Activated CD4-positive, alpha-beta T cell treated with anti-CD3 and anti-CD28 coated beads for 1 hour (primary cell): ENCODE measurements at regions not wholly inside any gene's neighbourhood (a gene's known extent, or its start where the extent isn't known, plus 50 kb on each side); places are given as distances from the start of the nearest gene placed in this dataset.

ENCODE experiments used
- DNase-seq: peaks from one replicate; pipeline ENCODE4 v3.0.0-alpha.2; 2020

DNA sequence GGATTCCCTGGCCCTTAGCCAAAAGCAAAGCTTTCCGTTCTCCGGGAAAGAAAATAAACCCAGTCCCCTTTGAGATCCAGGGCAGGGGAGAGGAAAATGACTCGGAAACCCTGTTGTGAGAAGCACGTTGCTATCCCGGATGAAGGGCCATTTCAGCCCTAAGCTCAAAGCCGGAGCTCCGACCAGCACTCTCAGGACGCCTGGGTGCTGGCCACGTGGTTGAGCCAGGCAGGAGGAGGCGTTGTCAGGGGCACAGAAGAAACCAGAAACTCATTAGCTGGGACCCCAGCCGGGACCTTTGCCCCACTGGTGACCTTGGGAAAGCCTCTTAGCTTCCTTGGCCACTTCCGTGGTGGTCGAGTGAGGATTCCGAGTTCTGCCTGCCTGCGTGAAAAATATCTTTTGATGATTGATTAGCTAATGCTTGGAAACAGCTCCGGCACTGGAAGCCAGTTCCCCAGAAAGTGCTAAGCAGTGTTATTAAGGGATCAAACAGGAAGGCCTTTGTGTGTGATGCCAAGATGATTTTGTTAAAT, 57.6 kb upstream of the FZD10 start:
- DNase-seq = no peak

DNA sequence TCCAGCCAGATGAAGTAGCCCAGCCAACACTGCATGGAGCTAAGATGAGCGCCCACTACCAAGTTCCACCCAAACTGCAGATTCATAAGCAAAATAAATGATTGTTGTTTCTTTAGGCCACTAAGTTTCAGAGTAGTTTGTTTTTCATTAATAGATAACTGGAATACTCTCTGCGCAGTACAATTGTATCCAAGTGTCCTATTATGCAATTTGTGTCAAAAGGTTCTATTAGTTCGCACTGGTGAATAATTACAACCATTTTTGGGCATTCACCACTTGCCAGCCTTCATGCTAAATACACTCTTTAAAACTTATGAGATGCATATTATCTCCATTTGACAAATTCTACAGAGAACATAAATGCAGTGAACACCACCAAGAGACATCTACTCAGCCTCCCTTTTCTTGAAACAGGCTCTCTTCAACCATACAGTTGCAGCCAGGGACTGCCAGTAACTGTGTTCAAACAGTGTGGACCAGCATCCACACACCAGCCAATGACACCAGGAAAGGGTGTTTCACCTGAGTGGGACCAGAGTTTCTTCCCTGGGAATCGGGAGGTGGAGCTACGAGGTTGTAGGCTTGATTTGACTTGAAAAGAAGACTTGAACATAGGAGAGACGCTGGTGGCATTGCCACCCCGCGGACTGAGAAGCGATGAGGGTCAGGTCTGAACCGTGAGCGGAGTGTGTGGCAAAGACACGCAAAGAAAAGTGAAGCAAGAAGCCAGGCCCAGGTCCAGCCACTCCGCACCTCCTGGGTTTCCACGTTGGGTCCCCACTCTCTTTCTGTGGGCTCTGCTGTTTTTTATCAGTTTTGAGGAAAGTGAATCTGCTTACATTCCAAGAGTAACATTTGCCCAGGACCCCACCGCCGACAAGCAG, 53.0 kb upstream of the FZD10 start:
- DNase-seq = no peak

DNA sequence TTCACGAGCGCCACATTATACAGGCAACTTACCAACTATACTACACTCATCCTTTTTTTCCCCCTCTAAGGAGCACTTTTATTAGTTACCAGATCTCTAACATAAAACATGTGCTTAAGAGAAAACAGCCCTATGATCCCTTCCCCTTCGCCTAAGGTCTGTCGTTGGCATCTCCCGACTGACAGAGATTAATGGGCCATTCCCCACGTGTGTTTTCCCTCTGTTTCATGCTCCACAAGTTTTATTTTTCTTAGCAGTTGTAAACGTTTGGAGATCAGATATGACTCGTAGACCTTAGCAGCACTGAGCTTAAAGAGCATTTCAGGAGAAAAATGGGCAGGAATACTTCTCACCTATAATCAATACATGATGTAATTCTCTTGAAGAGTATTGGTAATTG, 51.4 kb upstream of the FZD10 start:
- no peak for DNase-seq

DNA sequence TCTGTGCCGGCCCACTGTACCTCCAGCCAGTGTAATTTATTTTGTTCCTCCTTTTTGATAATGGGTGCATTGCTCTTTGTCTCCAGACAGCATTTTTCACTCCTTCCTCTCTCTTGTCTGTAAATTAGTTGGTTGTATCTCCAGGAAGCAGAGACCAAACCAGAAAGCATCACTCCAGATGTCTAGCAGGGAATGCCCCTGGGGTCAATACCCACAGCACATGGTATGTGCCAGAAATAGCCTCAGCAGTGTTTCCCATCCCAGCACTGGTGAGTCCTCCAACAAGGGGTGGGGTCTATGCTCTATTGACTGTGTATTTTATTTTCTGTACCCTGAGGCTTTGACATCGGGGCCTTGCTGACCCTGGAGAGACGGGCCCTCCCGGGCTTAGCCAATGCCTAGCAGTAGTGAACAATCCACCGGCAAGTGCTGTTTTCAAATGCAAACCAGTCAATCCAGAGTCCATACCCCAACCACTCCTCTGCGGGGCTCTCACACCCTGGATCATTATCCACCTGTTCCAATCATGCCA, 50.2 kb upstream of the FZD10 start:
- DNase-seq = no peak
